Skeletal muscle tissue (tissue), 3 donors: ENCODE measurements at regions not wholly inside any gene's neighbourhood (a gene's known extent, or its start where the extent isn't known, plus 50 kb on each side); places are given as distances from the start of the nearest gene placed in this dataset.
"Not testable (repeated sequence)": the region's sequence is repeated elsewhere in the genome, so short reads cannot be mapped to it uniquely, and the experiment has no call there.

ENCODE experiments used
- H3K27ac ChIP-seq: one replicate; pipeline ENCODE4 v1.7.0; 2013; ENCODE audit warnings: mild to moderate bottlenecking, low read depth, low read length, inconsistent platforms
- H3K27me3 ChIP-seq, 3 donors: one replicate each; pipeline ENCODE4 v1.7.0; 2013; ENCODE audit warnings: low read length in 3 of 3; ENCODE audit not compliant: control insufficient read depth in 3 of 3, insufficient read depth in 3 of 3
- H3K36me3 ChIP-seq, 3 donors: one replicate each; pipeline ENCODE4 v1.7.0; 2013; ENCODE audit warnings: low read length in 3 of 3; ENCODE audit not compliant: control insufficient read depth in 3 of 3, insufficient read depth in 3 of 3
- H3K4me1 ChIP-seq, 3 donors: one replicate each; pipeline ENCODE4 v1.7.0; 2013; ENCODE audit warnings: low read length in 3 of 3, mild to moderate bottlenecking in 3 of 3; ENCODE audit not compliant: control insufficient read depth in 3 of 3, insufficient read depth in 3 of 3
- H3K4me3 ChIP-seq, 3 donors: one replicate each; pipeline ENCODE4 v1.7.0; 2013; ENCODE audit warnings: low read length in 3 of 3
- H3K9ac ChIP-seq, 3 donors: one replicate each; pipeline ENCODE4 v1.7.0; 2013; ENCODE audit warnings: low read length in 3 of 3, mild to moderate bottlenecking in 3 of 3, moderate library complexity in 2 of 3, low read depth in 1 of 3
- H3K9me3 ChIP-seq, 3 donors: one replicate each; pipeline ENCODE4 v1.7.0; 2013; ENCODE audit warnings: low read length in 3 of 3; ENCODE audit not compliant: control insufficient read depth in 3 of 3
- donor health status: Osteomylitis.

GRCh38 chr19:34049944-34050343 is 122.4 kb upstream of the LSM14A start:
- Histone ChIP-seq H3K4me1 (no peaks in the 10 kb centered on the region), H3K9ac (no peak overlapping the region), H3K36me3 (no peaks in the 10 kb centered on the region), H3K27me3 (peaks cover 0 to 2% (median 0%) of the 10 kb centered on the region in 3 donors), H3K9me3 (no peaks in the 10 kb centered on the region), H3K4me3 (no peak overlapping the region), H3K27ac (no peak overlapping the region)

GRCh38 chr19:34050430-34050829 is 121.9 kb upstream of the LSM14A start:
- not testable (repeated sequence) for H3K27ac ChIP-seq, H3K36me3 ChIP-seq, H3K4me1 ChIP-seq, H3K9me3 ChIP-seq, H3K4me3 ChIP-seq, H3K9ac ChIP-seq, H3K27me3 ChIP-seq

- Histone ChIP-seq H3K9ac (no peak overlapping the region), H3K27ac (no peak overlapping the region), H3K9me3 (no peaks in the 10 kb centered on the region), H3K4me3 (no peak overlapping the region), H3K4me1 (no peaks in the 10 kb centered on the region), H3K27me3 (peaks cover 0 to 5% (median 0%) of the 10 kb centered on the region in 3 donors), H3K36me3 (no peaks in the 10 kb centered on the region)
These were observed 121.0 kb upstream of the LSM14A start for GRCh38 chr19:34051255-34051654.

- H3K9me3 ChIP-seq: no peaks in the 10 kb centered on the region
- no peak overlapping the region for H3K27ac ChIP-seq
- H3K9ac ChIP-seq: no peak overlapping the region
- H3K4me1 ChIP-seq: no peaks in the 10 kb centered on the region
- no peak overlapping the region for H3K4me3 ChIP-seq
- H3K36me3 ChIP-seq: no peaks in the 10 kb centered on the region
- peaks cover 0 to 7% (median 4%) of the 10 kb centered on the region in 3 donors for H3K27me3 ChIP-seq
These were observed 115.1 kb upstream of the LSM14A start for GRCh38 chr19:34057155-34057554.

- no peaks in the 10 kb centered on the region for H3K36me3 ChIP-seq
- H3K9me3 ChIP-seq: no peaks in the 10 kb centered on the region
- H3K9ac ChIP-seq: no peak overlapping the region
- H3K27ac ChIP-seq: no peak overlapping the region
- no peak overlapping the region for H3K4me3 ChIP-seq
- no peaks in the 10 kb centered on the region for H3K4me1 ChIP-seq
- peaks cover 6 to 17% (median 7%) of the 10 kb centered on the region in 3 donors for H3K27me3 ChIP-seq
These were observed 106.2 kb upstream of the LSM14A start for GRCh38 chr19:34066007-34066643.

- Histone ChIP-seq H3K27ac (no peak overlapping the region), H3K36me3 (no peaks in the 10 kb centered on the region), H3K4me3 (no peak overlapping the region), H3K9ac (no peak overlapping the region), H3K9me3 (no peaks in the 10 kb centered on the region), H3K27me3 (peaks cover 6 to 17% (median 7%) of the 10 kb centered on the region in 3 donors), H3K4me1 (no peaks in the 10 kb centered on the region)
These were observed 104.4 kb upstream of the LSM14A start for GRCh38 chr19:34067861-34068271.

GRCh38 chr19:34075661-34076091 is 96.6 kb upstream of the LSM14A start:
- Histone ChIP-seq H3K27ac (no peak overlapping the region), H3K4me3 (no peak overlapping the region), H3K36me3 (no peaks in the 10 kb centered on the region), H3K9ac (no peak overlapping the region), H3K9me3 (no peaks in the 10 kb centered on the region), H3K27me3 (peaks cover 2 to 3% (median 3%) of the 10 kb centered on the region in 3 donors), H3K4me1 (no peaks in the 10 kb centered on the region)

- Histone ChIP-seq H3K4me1 (no peaks in the 10 kb centered on the region), H3K9me3 (no peaks in the 10 kb centered on the region), H3K27ac (no peak overlapping the region), H3K36me3 (no peaks in the 10 kb centered on the region), H3K27me3 (peaks cover 0 to 11% (median 5%) of the 10 kb centered on the region in 3 donors), H3K9ac (no peak overlapping the region), H3K4me3 (no peak overlapping the region)
These were observed 89.8 kb upstream of the LSM14A start for GRCh38 chr19:34082289-34083077.

- Histone ChIP-seq H3K4me3 (no peak overlapping the region), H3K36me3 (no peaks in the 10 kb centered on the region), H3K9me3 (no peaks in the 10 kb centered on the region), H3K27ac (no peak overlapping the region), H3K9ac (no peak overlapping the region), H3K27me3 (peaks cover 0 to 10% (median 3%) of the 10 kb centered on the region in 3 donors), H3K4me1 (no peaks in the 10 kb centered on the region)
These were observed 87.7 kb upstream of the LSM14A start for GRCh38 chr19:34084396-34085145.

GRCh38 chr19:34085336-34085735 is 87.0 kb upstream of the LSM14A start:
- H3K4me1 ChIP-seq: no peaks in the 10 kb centered on the region
- no peak overlapping the region for H3K27ac ChIP-seq
- H3K4me3 ChIP-seq: no peak overlapping the region
- H3K9me3 ChIP-seq: no peaks in the 10 kb centered on the region
- no peak overlapping the region for H3K9ac ChIP-seq
- H3K36me3 ChIP-seq: no peaks in the 10 kb centered on the region
- H3K27me3 ChIP-seq: peaks cover 0 to 11% (median 3%) of the 10 kb centered on the region in 3 donors
